GM12878 (cell line): ENCODE measurements at regions not wholly inside any gene's neighbourhood (a gene's known extent, or its start where the extent isn't known, plus 50 kb on each side); places are given as distances from the start of the nearest gene placed in this dataset.

Source experiments
- ATAC-seq: fragments of 200-7000 bp; cut with Tn5 transposase; 3 replicates; pipeline ENCODE4 v1.9.1; 2020; ENCODE audit warnings: mild to moderate bottlenecking, moderate library complexity
- BruUV-seq: library from RNA; stranded (reverse); fragments of 400-500 nt; replicated peaks from 2 replicates; lab custom pipeline; 2021; lab: Mats Ljungman, UMichigan
- CTCF ChIA-PET: fragments of 300-600 bp; sonication (Branson Sonifier 250); formaldehyde crosslinking; extraction: SDS; loops from one replicate; lab custom pipeline; 2021; ENCODE audit warnings: inconsistent platforms; lab: Yijun Ruan, JAX
- POLR2A ChIA-PET: fragments of 350-600 bp; formaldehyde crosslinking; extraction: SDS; loops from one replicate; lab custom pipeline; 2021; ENCODE audit warnings: inconsistent platforms; lab: Charles Lee
- RAD21 ChIA-PET: fragments of 300-600 bp; sonication (Branson Sonifier 250); formaldehyde crosslinking; loops from one replicate; lab custom pipeline; 2023; ENCODE audit warnings: antibody characterized with exemption; ENCODE audit not compliant: unreplicated experiment; lab: Charles Lee
- SMC1A ChIA-PET: fragments of 300-600 bp; sonication (Branson Sonifier 250); formaldehyde crosslinking; loops from one replicate; lab custom pipeline; 2023; ENCODE audit not compliant: unreplicated experiment, uncharacterized antibody; lab: Charles Lee
- DNase-seq: peaks from one replicate; pipeline ENCODE4 v3.0.0-alpha.2; 2011; ENCODE audit warnings: low read depth, low spot score
- FAIRE-seq: peaks from 3 replicates; lab custom pipeline; 2011; peaks lifted over from hg19 to GRCh38; lab: Jason Lieb, UNC
- H2AFZ ChIP-seq: 2 replicates; pipeline ENCODE4 v1.6.0; 2011; ENCODE audit warnings: low read depth, low read length, control low read depth; ENCODE audit not compliant: control insufficient read depth
- H3K27ac ChIP-seq: 2 replicates; pipeline ENCODE4 v1.5.1; 2011; ENCODE audit warnings: control low read depth; ENCODE audit not compliant: control insufficient read depth, insufficient read depth
- H3K27me3 ChIP-seq, 2 experiments: replicated peaks in 1 of 2; 2 replicates each; pipeline versions ENCODE4 v1.6.0 to v1.6.1; 2011; ENCODE audit warnings: low read length in 1 of 2; ENCODE audit not compliant: control insufficient read depth in 2 of 2, insufficient read depth in 2 of 2
- H3K36me3 ChIP-seq, 2 experiments: 2 replicates each; pipeline ENCODE4 v1.5.1; 2011; ENCODE audit warnings: low read length in 1 of 2; ENCODE audit not compliant: control insufficient read depth in 2 of 2, insufficient read depth in 2 of 2
- H3K4me1 ChIP-seq: 2 replicates; pipeline ENCODE4 v1.6.1; 2011; ENCODE audit warnings: mild to moderate bottlenecking, low read length, moderate library complexity, mixed read lengths; ENCODE audit not compliant: control insufficient read depth, insufficient read depth
- H3K4me2 ChIP-seq: 2 replicates; pipeline ENCODE4 v1.6.0; 2011; ENCODE audit warnings: control low read depth; ENCODE audit not compliant: control insufficient read depth, insufficient read depth
- H3K4me3 ChIP-seq: fragments of 200-600 bp; sonication (generic); 2 replicates; pipeline ENCODE4 v1.5.1; 2016
- H3K79me2 ChIP-seq: 2 replicates; pipeline ENCODE4 v1.6.0; 2011; ENCODE audit warnings: low read length; ENCODE audit not compliant: control insufficient read depth, insufficient read depth
- H3K9ac ChIP-seq: 2 replicates; pipeline ENCODE4 v1.8.0; 2011; ENCODE audit warnings: low read length, control low read depth, mixed read lengths; ENCODE audit not compliant: control insufficient read depth, insufficient read depth
- H3K9me3 ChIP-seq: replicated peaks from 3 replicates; pipeline ENCODE4 v1.5.1; 2011; ENCODE audit warnings: mild to moderate bottlenecking, low read length; ENCODE audit not compliant: control insufficient read depth, insufficient read depth
- H4K20me1 ChIP-seq: 2 replicates; pipeline ENCODE4 v1.6.0; 2011; ENCODE audit not compliant: control insufficient read depth, insufficient read depth
- KDM1A ChIP-seq: fragments of 200-600 bp; sonication (generic); IDR thresholded peaks from 2 replicates; pipeline ENCODE4 v1.6.1; 2016; ENCODE audit warnings: borderline replicate concordance
- NFIC ChIP-seq: IDR thresholded peaks from 2 replicates; pipeline ENCODE4 v1.6.1; 2012; ENCODE audit warnings: low read depth, mild to moderate bottlenecking, inconsistent platforms, low read length, moderate library complexity
- NR2F1 ChIP-seq: fragments of 450-650 bp; conservative IDR thresholded peaks from 2 replicates; pipeline ENCODE4 v1.6.1; 2017; ENCODE audit warnings: mild to moderate bottlenecking
- TCF3 ChIP-seq: IDR thresholded peaks from 2 replicates; pipeline ENCODE4 v1.6.1; 2012; ENCODE audit warnings: low read depth, mild to moderate bottlenecking, low read length, borderline replicate concordance; ENCODE audit not compliant: insufficient read depth
- WRNIP1 ChIP-seq: IDR thresholded peaks from 2 replicates; pipeline ENCODE4 v1.6.1; 2011; ENCODE audit warnings: low read depth, low read length, improper control_type of control experiment, borderline replicate concordance
- WGBS: methylation state at CpG from one replicate; pipeline ENCODE4 v1.1.6; 2016; ENCODE audit warnings: low lambda C conversion rate; ENCODE audit not compliant: insufficient replicate concordance, insufficient coverage; ENCODE audit errors: missing lambda C conversion rate; 5-methylcytosine and 5-hydroxymethylcytosine counted together
- in situ Hi-C: fragments of 300-500 bp; cut with MboI; formaldehyde crosslinking; loops from 9 replicates; pipeline ENCODE4 v1.14.3; 2018; ENCODE audit warnings: mixed read lengths
- intact Hi-C: fragments of 100-400 bp; cut with micrococcal nuclease; formaldehyde crosslinking; loops from one replicate; pipeline ENCODE4 v1.14.2; 2022; ENCODE audit not compliant: unreplicated experiment
- TF ChIP-seq, protein P1 (sequence below): fragments of 450-650 bp; IDR thresholded peaks from 2 replicates; pipeline ENCODE4 v1.6.1; 2018; ENCODE audit warnings: mild to moderate bottlenecking, low read depth, moderate library complexity; ENCODE audit not compliant: partially characterized antibody
- TF ChIP-seq, protein P2 (sequence below): fragments of 450-650 bp; IDR thresholded peaks from 2 replicates; pipeline ENCODE4 v1.6.1; 2017; ENCODE audit warnings: mild to moderate bottlenecking, moderate library complexity
- TF ChIP-seq, protein P3 (sequence below): IDR thresholded peaks from 2 replicates; pipeline ENCODE4 v1.6.1; 2011; ENCODE audit warnings: borderline replicate concordance, low read depth, mild to moderate bottlenecking, moderate library complexity, low read length; ENCODE audit not compliant: insufficient read depth, poor library complexity, severe bottlenecking
- TF ChIP-seq, protein P4 (sequence below): fragments of 450-650 bp; conservative IDR thresholded peaks from 2 replicates; pipeline ENCODE4 v1.6.1; 2017; ENCODE audit warnings: mild to moderate bottlenecking, moderate library complexity

DNA sequence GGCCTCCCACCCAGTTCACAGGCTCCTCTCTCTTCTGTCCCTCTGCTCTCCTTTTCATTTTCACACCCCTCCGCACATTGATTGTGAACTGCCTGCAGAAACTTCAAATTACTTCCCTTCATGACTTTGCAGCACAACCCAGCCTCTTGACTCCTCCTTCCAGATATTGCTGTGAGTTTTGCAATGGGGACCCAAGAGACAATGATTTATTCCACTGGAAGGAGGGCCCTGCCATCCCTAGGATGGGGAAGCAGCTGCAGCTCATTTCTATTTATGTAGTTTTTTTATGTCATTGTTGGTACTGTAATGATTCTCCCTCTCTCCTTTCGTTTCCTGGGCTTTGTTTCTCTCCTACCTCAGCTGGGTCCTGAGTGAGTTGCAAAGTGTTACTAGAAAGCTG, 364.9 kb downstream of the ICE1 start:
- H3K27me3 ChIP-seq = no peaks in the 10 kb centered on the region
- H3K27ac ChIP-seq = no peak overlapping the region
- no peak overlapping the region for H3K4me3 ChIP-seq
- ChIA-PET RAD21 (interaction anchor here (1.0 kb wide), 1 partner anchor 63 kb away, joined by 4 read pairs; no protein-coding TSS in a partner anchor), SMC1A (interaction anchor here (0.6 kb wide), 1 partner anchor 12 kb away, joined by 4 read pairs; no protein-coding TSS in a partner anchor), POLR2A (no interaction called here), CTCF (interaction anchor here (0.5 kb wide), 1 partner anchor 175 kb away, joined by 3 read pairs; no protein-coding TSS in a partner anchor)
- ATAC-seq (no peak), FAIRE-seq (no peak), DNase-seq (no peak)
- no peaks in the 10 kb centered on the region for H4K20me1 ChIP-seq
- H3K79me2 ChIP-seq = no peaks in the 10 kb centered on the region
- H3K9ac ChIP-seq = no peak overlapping the region
- no peak overlapping the region for H2AFZ ChIP-seq
- H3K4me2 ChIP-seq = no peak overlapping the region
- no peaks in the 10 kb centered on the region; the same call in 1 of the 2 replicates for H3K4me1 ChIP-seq
- WGBS = 46% methylated on average over 2 of the region's 2 CpGs
- peaks cover 4% of the 10 kb centered on the region; the same call in 2 of the 3 replicates for H3K9me3 ChIP-seq
- intact Hi-C loops (no loop called here), in situ Hi-C loops (no loop called here)
- BruUV-seq = no TSS peak
- no peaks in the 10 kb centered on the region for H3K36me3 ChIP-seq
- TF ChIP-seq, protein P1, sequence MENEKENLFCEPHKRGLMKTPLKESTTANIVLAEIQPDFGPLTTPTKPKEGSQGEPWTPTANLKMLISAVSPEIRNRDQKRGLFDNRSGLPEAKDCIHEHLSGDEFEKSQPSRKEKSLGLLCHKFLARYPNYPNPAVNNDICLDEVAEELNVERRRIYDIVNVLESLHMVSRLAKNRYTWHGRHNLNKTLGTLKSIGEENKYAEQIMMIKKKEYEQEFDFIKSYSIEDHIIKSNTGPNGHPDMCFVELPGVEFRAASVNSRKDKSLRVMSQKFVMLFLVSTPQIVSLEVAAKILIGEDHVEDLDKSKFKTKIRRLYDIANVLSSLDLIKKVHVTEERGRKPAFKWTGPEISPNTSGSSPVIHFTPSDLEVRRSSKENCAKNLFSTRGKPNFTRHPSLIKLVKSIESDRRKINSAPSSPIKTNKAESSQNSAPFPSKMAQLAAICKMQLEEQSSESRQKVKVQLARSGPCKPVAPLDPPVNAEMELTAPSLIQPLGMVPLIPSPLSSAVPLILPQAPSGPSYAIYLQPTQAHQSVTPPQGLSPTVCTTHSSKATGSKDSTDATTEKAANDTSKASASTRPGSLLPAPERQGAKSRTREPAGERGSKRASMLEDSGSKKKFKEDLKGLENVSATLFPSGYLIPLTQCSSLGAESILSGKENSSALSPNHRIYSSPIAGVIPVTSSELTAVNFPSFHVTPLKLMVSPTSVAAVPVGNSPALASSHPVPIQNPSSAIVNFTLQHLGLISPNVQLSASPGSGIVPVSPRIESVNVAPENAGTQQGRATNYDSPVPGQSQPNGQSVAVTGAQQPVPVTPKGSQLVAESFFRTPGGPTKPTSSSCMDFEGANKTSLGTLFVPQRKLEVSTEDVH = no peak
- TF ChIP-seq NFIC (no peak), WRNIP1 (no peak), KDM1A (no peak), NR2F1 (no peak), TCF3 (no peak)
- TF ChIP-seq, protein P2, sequence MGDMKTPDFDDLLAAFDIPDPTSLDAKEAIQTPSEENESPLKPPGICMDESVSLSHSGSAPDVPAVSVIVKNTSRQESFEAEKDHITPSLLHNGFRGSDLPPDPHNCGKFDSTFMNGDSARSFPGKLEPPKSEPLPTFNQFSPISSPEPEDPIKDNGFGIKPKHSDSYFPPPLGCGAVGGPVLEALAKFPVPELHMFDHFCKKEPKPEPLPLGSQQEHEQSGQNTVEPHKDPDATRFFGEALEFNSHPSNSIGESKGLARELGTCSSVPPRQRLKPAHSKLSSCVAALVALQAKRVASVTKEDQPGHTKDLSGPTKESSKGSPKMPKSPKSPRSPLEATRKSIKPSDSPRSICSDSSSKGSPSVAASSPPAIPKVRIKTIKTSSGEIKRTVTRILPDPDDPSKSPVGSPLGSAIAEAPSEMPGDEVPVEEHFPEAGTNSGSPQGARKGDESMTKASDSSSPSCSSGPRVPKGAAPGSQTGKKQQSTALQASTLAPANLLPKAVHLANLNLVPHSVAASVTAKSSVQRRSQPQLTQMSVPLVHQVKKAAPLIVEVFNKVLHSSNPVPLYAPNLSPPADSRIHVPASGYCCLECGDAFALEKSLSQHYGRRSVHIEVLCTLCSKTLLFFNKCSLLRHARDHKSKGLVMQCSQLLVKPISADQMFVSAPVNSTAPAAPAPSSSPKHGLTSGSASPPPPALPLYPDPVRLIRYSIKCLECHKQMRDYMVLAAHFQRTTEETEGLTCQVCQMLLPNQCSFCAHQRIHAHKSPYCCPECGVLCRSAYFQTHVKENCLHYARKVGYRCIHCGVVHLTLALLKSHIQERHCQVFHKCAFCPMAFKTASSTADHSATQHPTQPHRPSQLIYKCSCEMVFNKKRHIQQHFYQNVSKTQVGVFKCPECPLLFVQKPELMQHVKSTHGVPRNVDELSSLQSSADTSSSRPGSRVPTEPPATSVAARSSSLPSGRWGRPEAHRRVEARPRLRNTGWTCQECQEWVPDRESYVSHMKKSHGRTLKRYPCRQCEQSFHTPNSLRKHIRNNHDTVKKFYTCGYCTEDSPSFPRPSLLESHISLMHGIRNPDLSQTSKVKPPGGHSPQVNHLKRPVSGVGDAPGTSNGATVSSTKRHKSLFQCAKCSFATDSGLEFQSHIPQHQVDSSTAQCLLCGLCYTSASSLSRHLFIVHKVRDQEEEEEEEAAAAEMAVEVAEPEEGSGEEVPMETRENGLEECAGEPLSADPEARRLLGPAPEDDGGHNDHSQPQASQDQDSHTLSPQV = no peak
- TF ChIP-seq, protein P3, sequence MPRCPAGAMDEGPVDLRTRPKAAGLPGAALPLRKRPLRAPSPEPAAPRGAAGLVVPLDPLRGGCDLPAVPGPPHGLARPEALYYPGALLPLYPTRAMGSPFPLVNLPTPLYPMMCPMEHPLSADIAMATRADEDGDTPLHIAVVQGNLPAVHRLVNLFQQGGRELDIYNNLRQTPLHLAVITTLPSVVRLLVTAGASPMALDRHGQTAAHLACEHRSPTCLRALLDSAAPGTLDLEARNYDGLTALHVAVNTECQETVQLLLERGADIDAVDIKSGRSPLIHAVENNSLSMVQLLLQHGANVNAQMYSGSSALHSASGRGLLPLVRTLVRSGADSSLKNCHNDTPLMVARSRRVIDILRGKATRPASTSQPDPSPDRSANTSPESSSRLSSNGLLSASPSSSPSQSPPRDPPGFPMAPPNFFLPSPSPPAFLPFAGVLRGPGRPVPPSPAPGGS = no peak
- TF ChIP-seq, protein P4, sequence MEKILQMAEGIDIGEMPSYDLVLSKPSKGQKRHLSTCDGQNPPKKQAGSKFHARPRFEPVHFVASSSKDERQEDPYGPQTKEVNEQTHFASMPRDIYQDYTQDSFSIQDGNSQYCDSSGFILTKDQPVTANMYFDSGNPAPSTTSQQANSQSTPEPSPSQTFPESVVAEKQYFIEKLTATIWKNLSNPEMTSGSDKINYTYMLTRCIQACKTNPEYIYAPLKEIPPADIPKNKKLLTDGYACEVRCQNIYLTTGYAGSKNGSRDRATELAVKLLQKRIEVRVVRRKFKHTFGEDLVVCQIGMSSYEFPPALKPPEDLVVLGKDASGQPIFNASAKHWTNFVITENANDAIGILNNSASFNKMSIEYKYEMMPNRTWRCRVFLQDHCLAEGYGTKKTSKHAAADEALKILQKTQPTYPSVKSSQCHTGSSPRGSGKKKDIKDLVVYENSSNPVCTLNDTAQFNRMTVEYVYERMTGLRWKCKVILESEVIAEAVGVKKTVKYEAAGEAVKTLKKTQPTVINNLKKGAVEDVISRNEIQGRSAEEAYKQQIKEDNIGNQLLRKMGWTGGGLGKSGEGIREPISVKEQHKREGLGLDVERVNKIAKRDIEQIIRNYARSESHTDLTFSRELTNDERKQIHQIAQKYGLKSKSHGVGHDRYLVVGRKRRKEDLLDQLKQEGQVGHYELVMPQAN = no peak
